COLO668 (cell line): ENCODE measurements at regions not wholly inside any gene's neighbourhood (a gene's known extent, or its start where the extent isn't known, plus 50 kb on each side); places are given as distances from the start of the nearest gene placed in this dataset.
"Not testable (repeated sequence)": the region's sequence is repeated elsewhere in the genome, so short reads cannot be mapped to it uniquely, and the experiment has no call there.

Experiments used
- DNase-seq: peaks from one replicate; lab custom pipeline; 2025; ENCODE audit not compliant: unreplicated experiment; lab: John Stamatoyannopoulos, UW

GRCh38 chr5:153939101-153939500 is 99.6 kb downstream of the FAM114A2 start:
- DNase-seq = no peak

GRCh38 chr5:153938191-153938842 is 100.4 kb downstream of the FAM114A2 start:
- no peak for DNase-seq

GRCh38 chr5:153937661-153938060 is 101.0 kb downstream of the FAM114A2 start:
- no peak for DNase-seq

- not testable (repeated sequence) for DNase-seq
Measured at GRCh38 chr5:153935151-153935550, 103.6 kb downstream of the FAM114A2 start.

- no peak for DNase-seq
Measured at GRCh38 chr5:153926201-153926600, 112.5 kb downstream of the FAM114A2 start.

GRCh38 chr5:153919161-153919560 is 119.5 kb downstream of the FAM114A2 start:
- no peak for DNase-seq

- DNase-seq = no peak
Measured at GRCh38 chr5:153907170-153907775, 131.4 kb downstream of the FAM114A2 start.

- no peak for DNase-seq
Measured at GRCh38 chr5:153905219-153905618, 133.5 kb downstream of the FAM114A2 start.

GRCh38 chr5:153903321-153903720 is 135.4 kb downstream of the FAM114A2 start:
- no peak for DNase-seq

- DNase-seq = no peak
Measured at GRCh38 chr5:153902016-153902415, 136.7 kb downstream of the FAM114A2 start.

- DNase-seq = no peak
Measured at GRCh38 chr5:153901449-153901848, 137.3 kb downstream of the FAM114A2 start.

GRCh38 chr5:153900703-153901395 is 137.9 kb downstream of the FAM114A2 start:
- DNase-seq = no peak

GRCh38 chr5:153899746-153900145 is 139.0 kb downstream of the FAM114A2 start:
- no peak for DNase-seq

GRCh38 chr5:153896701-153897100 is 142.0 kb downstream of the FAM114A2 start:
- no peak for DNase-seq

- no peak for DNase-seq
Measured at GRCh38 chr5:153896117-153896516, 142.6 kb downstream of the FAM114A2 start.

GRCh38 chr5:153895266-153895665 is 143.4 kb downstream of the FAM114A2 start:
- no peak for DNase-seq

- DNase-seq = no peak
Measured at GRCh38 chr5:153893817-153894216, 144.9 kb downstream of the FAM114A2 start.

- DNase-seq = no peak
Measured at GRCh38 chr5:153891394-153891793, 147.3 kb downstream of the FAM114A2 start.

GRCh38 chr5:153888781-153889180 is 149.9 kb downstream of the FAM114A2 start:
- no peak for DNase-seq

- DNase-seq = no peak
Measured at GRCh38 chr5:153885141-153885540, 153.6 kb downstream of the FAM114A2 start.

- DNase-seq = no peak
Measured at GRCh38 chr5:153884612-153884957, 154.1 kb downstream of the FAM114A2 start.

GRCh38 chr5:153883854-153884611 is 154.7 kb downstream of the FAM114A2 start:
- no peak for DNase-seq
